ENCODE measurements at regions not wholly inside any gene's neighbourhood (a gene's known extent, or its start where the extent isn't known, plus 50 kb on each side); places are given as distances from the start of the nearest gene placed in this dataset.
A peak's percentile ranks its signal among the peaks of the same experiment; 100 is the strongest.

DNA sequence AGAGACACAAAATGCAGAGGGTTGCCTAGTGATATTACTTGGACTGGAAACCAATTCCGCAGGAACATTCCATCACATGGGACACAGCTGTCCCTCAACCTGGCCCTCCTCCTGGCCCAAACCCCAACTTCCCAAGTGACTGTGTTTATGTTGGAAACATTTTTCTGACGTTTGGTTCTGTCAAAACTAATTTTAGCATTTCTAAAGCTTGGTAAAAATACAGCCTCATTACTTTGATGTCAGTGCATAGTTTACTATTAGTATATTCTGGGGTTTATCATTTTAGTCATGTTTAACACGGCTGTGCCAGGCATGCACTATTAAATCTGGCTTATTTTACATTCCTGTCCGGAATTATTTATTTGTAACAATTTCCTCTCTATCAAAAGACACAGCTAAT lies 69.9 kb downstream of the GLI2 start:
- H3K4me1 ChIP-seq: peaks cover 7% of the 10 kb centered on the region
- no peaks in the 10 kb centered on the region for H3K36me3 ChIP-seq (ENCODE audit: insufficient read depth in 1 of 2, low read depth in 1 of 2)
- H3K9me3 ChIP-seq: no peaks in the 10 kb centered on the region
- H3K4me3 ChIP-seq: no peak overlapping the region
- no peak overlapping the region for H3K27ac ChIP-seq
- intact Hi-C loops (cut with DNase I): no loop called here
- DNase-seq: no peak
- H3K27me3 ChIP-seq (ENCODE audit: insufficient read depth in 3 of 3, low read length in 2 of 3): peaks cover 0 to 2% (median 0%) of the 10 kb centered on the region in 3 donors
- WGBS, 3 donors: 25 to 36% (median 28%) methylated on average over 4 of the region's 4 CpGs
- ATAC-seq: peak in 2 of 4 donors; percentile 44 to 52
- TF ChIP-seq, protein P1, sequence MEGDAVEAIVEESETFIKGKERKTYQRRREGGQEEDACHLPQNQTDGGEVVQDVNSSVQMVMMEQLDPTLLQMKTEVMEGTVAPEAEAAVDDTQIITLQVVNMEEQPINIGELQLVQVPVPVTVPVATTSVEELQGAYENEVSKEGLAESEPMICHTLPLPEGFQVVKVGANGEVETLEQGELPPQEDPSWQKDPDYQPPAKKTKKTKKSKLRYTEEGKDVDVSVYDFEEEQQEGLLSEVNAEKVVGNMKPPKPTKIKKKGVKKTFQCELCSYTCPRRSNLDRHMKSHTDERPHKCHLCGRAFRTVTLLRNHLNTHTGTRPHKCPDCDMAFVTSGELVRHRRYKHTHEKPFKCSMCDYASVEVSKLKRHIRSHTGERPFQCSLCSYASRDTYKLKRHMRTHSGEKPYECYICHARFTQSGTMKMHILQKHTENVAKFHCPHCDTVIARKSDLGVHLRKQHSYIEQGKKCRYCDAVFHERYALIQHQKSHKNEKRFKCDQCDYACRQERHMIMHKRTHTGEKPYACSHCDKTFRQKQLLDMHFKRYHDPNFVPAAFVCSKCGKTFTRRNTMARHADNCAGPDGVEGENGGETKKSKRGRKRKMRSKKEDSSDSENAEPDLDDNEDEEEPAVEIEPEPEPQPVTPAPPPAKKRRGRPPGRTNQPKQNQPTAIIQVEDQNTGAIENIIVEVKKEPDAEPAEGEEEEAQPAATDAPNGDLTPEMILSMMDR (IDR thresholded peaks at IDR 0.05): no peak

DNA sequence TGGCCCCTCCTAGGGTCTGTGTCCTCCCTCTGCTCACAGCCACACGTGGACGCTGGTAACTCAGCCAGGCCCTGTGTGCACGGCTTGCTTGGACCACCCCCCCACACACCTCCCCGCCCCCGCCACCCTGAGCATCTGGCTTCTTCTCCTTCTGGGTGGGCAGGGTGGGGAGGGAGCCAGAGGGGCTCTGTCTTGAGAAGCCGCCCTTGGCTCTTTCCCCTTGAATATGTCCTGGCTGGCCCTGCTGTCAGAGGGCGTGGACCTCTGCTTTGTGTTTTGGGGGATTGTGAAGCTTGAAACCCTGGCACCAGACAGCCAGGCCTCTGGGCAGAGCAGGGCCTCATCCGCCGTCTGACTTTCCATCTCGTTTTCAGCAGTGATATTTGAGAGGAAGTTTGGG lies 72.1 kb downstream of the GLI2 start:
- no peak overlapping the region for H3K27ac ChIP-seq
- no peaks in the 10 kb centered on the region for H3K9me3 ChIP-seq
- peaks cover 0 to 2% (median 0%) of the 10 kb centered on the region in 3 donors for H3K27me3 ChIP-seq (ENCODE audit: insufficient read depth in 3 of 3, low read length in 2 of 3)
- no peaks in the 10 kb centered on the region for H3K36me3 ChIP-seq (ENCODE audit: insufficient read depth in 1 of 2, low read depth in 1 of 2)
- peaks cover 7% of the 10 kb centered on the region for H3K4me1 ChIP-seq
- no peak for ATAC-seq
- intact Hi-C loops (cut with DNase I): no loop called here
- TF ChIP-seq, protein P1 (IDR thresholded peaks at IDR 0.05): no peak
- H3K4me3 ChIP-seq: no peak overlapping the region
- DNase-seq: no peak
- WGBS, 3 donors: 57 to 86% (median 71%) methylated on average over 10 of the region's 10 CpGs

DNA sequence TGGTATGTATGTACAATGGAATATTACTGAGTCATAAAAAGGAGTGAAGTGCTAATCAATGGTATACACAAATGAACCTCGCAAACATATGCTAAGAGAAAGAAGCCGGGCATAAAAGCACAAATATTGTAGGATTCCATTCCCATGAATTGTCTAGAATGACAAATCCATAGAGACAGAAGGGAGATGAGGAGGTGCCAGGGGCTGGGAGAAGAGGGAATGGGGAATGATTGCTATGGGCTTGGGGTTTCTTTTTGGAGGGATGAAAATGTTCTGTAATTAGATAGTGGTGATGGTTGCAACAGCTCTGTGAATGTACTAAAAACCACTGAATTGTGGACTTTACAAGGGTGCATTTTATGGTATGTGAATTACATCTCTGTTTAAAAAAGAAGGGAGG lies 73.5 kb downstream of the GLI2 start:
- TF ChIP-seq, protein P1 (IDR thresholded peaks at IDR 0.05): no peak
- no peak for DNase-seq
- H3K4me3 ChIP-seq: no peak overlapping the region
- H3K27me3 ChIP-seq (ENCODE audit: insufficient read depth in 3 of 3, low read length in 2 of 3): peaks cover 0 to 2% (median 0%) of the 10 kb centered on the region in 3 donors
- intact Hi-C loops (cut with DNase I): no loop called here
- no peaks in the 10 kb centered on the region for H3K36me3 ChIP-seq (ENCODE audit: insufficient read depth in 1 of 2, low read depth in 1 of 2)
- peaks cover 7% of the 10 kb centered on the region for H3K4me1 ChIP-seq
- no peak overlapping the region for H3K27ac ChIP-seq
- H3K9me3 ChIP-seq: no peaks in the 10 kb centered on the region
- ATAC-seq: no peak
- WGBS, 3 donors: 95 to 98% (median 96%) methylated on average over 2 of the region's 2 CpGs

DNA sequence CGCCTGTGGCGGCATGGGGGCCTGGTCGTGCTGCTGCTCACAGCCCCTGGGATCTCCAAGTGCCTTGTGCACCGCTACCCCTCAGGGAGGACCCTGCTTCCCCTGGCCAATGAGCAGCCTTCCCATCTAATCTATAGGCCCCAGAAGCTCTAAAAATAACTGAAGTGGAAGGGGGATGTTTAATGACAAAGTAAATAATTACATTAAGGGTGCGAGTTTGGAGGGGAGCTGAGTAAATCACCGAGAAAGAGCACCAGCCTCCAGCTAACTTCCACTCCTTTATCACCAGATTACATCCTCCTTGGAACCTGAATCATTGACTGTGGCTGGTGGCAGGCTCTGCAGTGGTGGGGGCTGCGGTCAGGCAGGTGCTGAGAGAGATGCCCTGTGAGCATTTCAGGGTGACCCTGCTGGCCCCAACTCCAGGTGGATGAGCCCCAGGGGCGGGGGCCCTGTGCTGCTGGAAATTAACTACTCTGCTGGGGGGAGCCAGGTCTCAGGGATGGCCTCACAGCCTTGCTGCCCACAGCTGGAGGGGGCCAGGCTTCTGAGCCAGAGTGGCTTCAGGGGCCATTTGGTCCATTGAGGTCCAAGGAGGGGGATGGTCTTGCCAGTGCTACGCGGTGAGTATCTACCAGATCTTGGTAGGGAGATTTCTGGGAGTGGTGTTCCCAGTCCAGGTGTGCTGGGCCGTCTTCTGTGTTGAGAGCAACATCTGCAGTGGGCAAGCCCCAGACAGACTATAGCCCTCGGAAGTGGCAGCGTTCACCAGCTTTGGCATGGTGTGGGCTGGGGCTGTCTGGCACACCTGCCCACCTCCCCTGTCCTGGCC lies 74.2 kb downstream of the GLI2 start:
- Histone ChIP-seq H3K4me3 (no peak overlapping the region), H3K4me1 (peaks cover 7% of the 10 kb centered on the region), H3K27me3 (ENCODE audit: insufficient read depth in 3 of 3, low read length in 2 of 3) (peaks cover 0 to 2% (median 0%) of the 10 kb centered on the region in 3 donors), H3K9me3 (no peaks in the 10 kb centered on the region), H3K36me3 (ENCODE audit: insufficient read depth in 1 of 2, low read depth in 1 of 2) (no peaks in the 10 kb centered on the region), H3K27ac (no peak overlapping the region)
- 79 to 84% (median 81%) methylated on average over 13 of the region's 13 CpGs for WGBS, 3 donors
- DNase-seq (no peak), ATAC-seq (no peak)
- intact Hi-C loops (cut with DNase I): no loop called here
- TF ChIP-seq, protein P1 (IDR thresholded peaks at IDR 0.05): no peak

Measured in psoas muscle (tissue), 7 donors.